Glutamatergic neuron (in vitro differentiated cells): ENCODE measurements at regions not wholly inside any gene's neighbourhood (a gene's known extent, or its start where the extent isn't known, plus 50 kb on each side); places are given as distances from the start of the nearest gene placed in this dataset.

Source experiments
- DNase-seq: peaks from one replicate; pipeline ENCODE4 v3.0.0; 2022
- H3K27ac Mint-ChIP-seq: one replicate; pipeline ENCODE4 v1.8.0; 2020; ENCODE audit warnings: mild to moderate bottlenecking, mixed read lengths, inconsistent platforms; ENCODE audit not compliant: unreplicated experiment
- H3K27me3 Mint-ChIP-seq: one replicate; pipeline ENCODE4 v1.8.0; 2020; ENCODE audit warnings: mild to moderate bottlenecking, moderate library complexity, mixed read lengths, inconsistent platforms; ENCODE audit not compliant: unreplicated experiment
- H3K36me3 Mint-ChIP-seq: one replicate; pipeline ENCODE4 v1.8.0; 2020; ENCODE audit warnings: mild to moderate bottlenecking, mixed read lengths, inconsistent platforms; ENCODE audit not compliant: unreplicated experiment
- H3K4me1 Mint-ChIP-seq: one replicate; pipeline ENCODE4 v1.8.0; 2020; ENCODE audit warnings: mild to moderate bottlenecking, low read depth, mixed read lengths, inconsistent platforms; ENCODE audit not compliant: unreplicated experiment
- H3K4me3 Mint-ChIP-seq: one replicate; pipeline ENCODE4 v1.8.0; 2020; ENCODE audit warnings: mild to moderate bottlenecking, mixed read lengths, inconsistent platforms; ENCODE audit not compliant: unreplicated experiment
- H3K9me3 Mint-ChIP-seq: one replicate; pipeline ENCODE4 v1.8.0; 2020; ENCODE audit warnings: mild to moderate bottlenecking, moderate library complexity, mixed read lengths, inconsistent platforms; ENCODE audit not compliant: unreplicated experiment
- TF ChIP-seq, protein P1 (sequence below): fragments of 200-600 bp; sonication (generic); IDR thresholded peaks from one replicate; pipeline ENCODE4 v1.5.0; 2021; ENCODE audit not compliant: partially characterized antibody, unreplicated experiment

DNA sequence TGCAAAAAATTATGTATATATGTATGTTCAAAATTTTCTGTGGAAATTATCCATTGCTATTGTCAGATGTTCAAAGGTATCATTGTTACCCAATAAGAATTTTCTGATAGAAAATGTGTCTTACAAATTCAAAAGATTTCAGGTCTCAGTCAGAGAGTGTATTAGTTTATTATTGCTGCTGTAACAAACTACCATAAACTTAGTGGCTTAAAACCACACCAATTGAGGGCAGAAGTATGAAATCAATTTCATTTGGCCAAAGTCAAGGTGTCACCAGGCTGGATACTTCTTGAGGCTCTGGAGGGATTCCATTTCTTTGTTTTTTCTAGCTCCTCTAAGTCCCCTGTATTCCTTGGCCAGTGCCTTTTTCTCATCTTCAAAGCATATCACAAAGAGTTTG lies 914.4 kb upstream of the ROBO1 start:
- H3K27me3 Mint-ChIP-seq: no peaks in the 10 kb centered on the region
- H3K4me1 Mint-ChIP-seq: peaks cover 9% of the 10 kb centered on the region
- TF ChIP-seq, protein P1, sequence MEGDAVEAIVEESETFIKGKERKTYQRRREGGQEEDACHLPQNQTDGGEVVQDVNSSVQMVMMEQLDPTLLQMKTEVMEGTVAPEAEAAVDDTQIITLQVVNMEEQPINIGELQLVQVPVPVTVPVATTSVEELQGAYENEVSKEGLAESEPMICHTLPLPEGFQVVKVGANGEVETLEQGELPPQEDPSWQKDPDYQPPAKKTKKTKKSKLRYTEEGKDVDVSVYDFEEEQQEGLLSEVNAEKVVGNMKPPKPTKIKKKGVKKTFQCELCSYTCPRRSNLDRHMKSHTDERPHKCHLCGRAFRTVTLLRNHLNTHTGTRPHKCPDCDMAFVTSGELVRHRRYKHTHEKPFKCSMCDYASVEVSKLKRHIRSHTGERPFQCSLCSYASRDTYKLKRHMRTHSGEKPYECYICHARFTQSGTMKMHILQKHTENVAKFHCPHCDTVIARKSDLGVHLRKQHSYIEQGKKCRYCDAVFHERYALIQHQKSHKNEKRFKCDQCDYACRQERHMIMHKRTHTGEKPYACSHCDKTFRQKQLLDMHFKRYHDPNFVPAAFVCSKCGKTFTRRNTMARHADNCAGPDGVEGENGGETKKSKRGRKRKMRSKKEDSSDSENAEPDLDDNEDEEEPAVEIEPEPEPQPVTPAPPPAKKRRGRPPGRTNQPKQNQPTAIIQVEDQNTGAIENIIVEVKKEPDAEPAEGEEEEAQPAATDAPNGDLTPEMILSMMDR: no peak
- DNase-seq: no peak
- H3K9me3 Mint-ChIP-seq: no peaks in the 10 kb centered on the region
- H3K27ac Mint-ChIP-seq: no peak overlapping the region
- H3K4me3 Mint-ChIP-seq: no peak overlapping the region
- H3K36me3 Mint-ChIP-seq: no peaks in the 10 kb centered on the region

DNA sequence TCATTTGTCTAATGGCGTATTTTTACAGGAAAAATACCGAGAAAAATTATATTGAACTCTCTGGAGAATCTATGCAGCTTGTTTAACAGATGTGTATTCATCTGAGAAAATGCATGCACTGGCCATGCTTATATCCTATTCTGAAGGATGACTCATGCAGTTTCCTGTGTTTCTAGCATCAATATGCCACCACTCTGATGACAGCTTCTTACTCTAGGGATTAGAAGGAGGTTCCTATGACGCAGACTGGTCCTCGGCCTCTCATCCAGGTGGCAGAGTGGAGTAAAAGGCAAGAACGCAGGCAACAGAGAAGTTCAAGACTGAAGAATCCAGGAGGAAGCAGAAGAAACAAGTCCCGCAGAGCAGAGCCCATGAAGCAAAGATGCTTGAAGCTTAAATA lies 910.0 kb upstream of the ROBO1 start:
- Mint-ChIP-seq H3K27ac (peak overlapping the region; percentile 71), H3K4me3 (peak overlapping the region; percentile 68), H3K27me3 (no peaks in the 10 kb centered on the region), H3K36me3 (no peaks in the 10 kb centered on the region), H3K9me3 (peaks cover 2% of the 10 kb centered on the region), H3K4me1 (peaks cover 18% of the 10 kb centered on the region)
- peak; percentile 18 for DNase-seq
- TF ChIP-seq, protein P1: no peak

DNA sequence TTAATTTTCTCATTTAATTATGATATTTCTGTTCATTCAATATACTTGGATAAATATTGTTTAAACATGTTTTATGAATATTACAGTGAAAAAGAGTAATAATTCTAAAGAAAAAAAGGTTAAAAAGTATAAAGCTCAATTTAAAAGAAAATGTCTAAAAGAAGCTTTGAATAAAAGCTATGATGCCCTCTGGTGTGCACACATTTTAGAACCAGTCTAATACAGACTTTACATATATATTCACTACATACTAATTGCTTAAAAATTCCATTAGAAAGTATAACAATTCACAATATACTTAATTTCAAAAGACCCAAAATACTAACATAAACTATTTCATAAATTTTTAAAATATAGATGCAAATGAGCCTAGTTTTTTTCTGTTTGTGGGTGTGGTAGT lies 909.1 kb upstream of the ROBO1 start:
- TF ChIP-seq, protein P1: no peak
- H3K4me1 Mint-ChIP-seq: peaks cover 18% of the 10 kb centered on the region
- no peaks in the 10 kb centered on the region for H3K27me3 Mint-ChIP-seq
- DNase-seq: no peak
- H3K4me3 Mint-ChIP-seq: no peak overlapping the region
- H3K27ac Mint-ChIP-seq: no peak overlapping the region
- no peaks in the 10 kb centered on the region for H3K36me3 Mint-ChIP-seq
- peaks cover 2% of the 10 kb centered on the region for H3K9me3 Mint-ChIP-seq

DNA sequence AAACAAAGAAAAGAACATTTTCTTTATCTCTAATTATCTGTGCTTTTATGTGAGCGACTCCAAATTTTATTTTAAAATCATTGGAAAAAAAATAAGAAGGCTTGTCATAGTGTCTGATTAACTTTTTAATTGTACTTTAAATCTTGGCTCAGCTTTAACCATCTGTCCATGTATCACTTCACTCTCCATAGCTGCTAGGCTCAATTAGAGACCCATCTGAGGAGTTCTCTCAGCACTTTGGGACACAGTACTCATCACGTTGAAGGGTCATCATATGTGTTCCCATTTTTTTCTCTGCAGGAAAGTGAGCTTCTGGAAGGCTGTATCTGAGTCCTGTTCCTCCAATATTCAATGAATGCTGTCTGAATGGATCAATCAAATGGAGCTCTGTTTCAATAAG lies 908.5 kb upstream of the ROBO1 start:
- Mint-ChIP-seq H3K9me3 (peaks cover 2% of the 10 kb centered on the region), H3K27me3 (no peaks in the 10 kb centered on the region), H3K27ac (peak overlapping the region; percentile 90), H3K36me3 (no peaks in the 10 kb centered on the region), H3K4me1 (peaks cover 18% of the 10 kb centered on the region), H3K4me3 (peak overlapping the region; percentile 31)
- no peak for DNase-seq
- TF ChIP-seq, protein P1: no peak

DNA sequence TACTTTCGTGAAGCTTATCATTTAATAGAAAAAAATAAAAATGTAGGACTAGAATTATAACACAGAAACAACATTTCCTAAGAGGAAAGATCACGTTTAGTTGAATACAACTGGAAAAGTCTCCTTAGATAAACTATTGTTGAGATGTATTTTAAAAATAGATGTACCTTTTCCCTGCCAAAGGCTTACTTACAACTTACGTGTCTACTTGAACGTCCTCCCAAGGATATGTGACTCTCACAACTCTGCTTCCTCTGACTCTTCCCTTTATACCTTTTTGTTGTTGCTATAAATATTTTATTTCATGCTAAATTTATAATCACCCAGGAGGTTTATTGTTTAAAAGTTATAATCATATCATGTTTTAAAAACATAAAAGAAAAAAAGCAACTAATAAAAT lies 908.0 kb upstream of the ROBO1 start:
- no peak overlapping the region for H3K4me3 Mint-ChIP-seq
- TF ChIP-seq, protein P1: no peak
- peaks cover 18% of the 10 kb centered on the region for H3K4me1 Mint-ChIP-seq
- no peak overlapping the region for H3K27ac Mint-ChIP-seq
- DNase-seq: no peak
- no peaks in the 10 kb centered on the region for H3K27me3 Mint-ChIP-seq
- peaks cover 2% of the 10 kb centered on the region for H3K9me3 Mint-ChIP-seq
- no peaks in the 10 kb centered on the region for H3K36me3 Mint-ChIP-seq
